Right atrium auricular region (tissue), 2 donors: ENCODE measurements at regions not wholly inside any gene's neighbourhood (a gene's known extent, or its start where the extent isn't known, plus 50 kb on each side); places are given as distances from the start of the nearest gene placed in this dataset.

Experiments
- DNase-seq: peaks from one replicate; pipeline ENCODE4 v3.0.0-alpha.2; 2019; ENCODE audit warnings: low spot score
- H3K27ac ChIP-seq, 2 donors: fragments of 200-600 bp; sonication (generic); 1 replicate in 1 of 2; 2 replicates in 1 of 2; pipeline ENCODE4 v1.5.1; 2016 to 2019
- H3K27me3 ChIP-seq, 2 donors: fragments of 200-600 bp; sonication (generic); one replicate each; pipeline versions ENCODE4 v1.5.1 to v1.6.0; 2017 to 2019
- H3K36me3 ChIP-seq: fragments of 200-600 bp; sonication (generic); one replicate; pipeline ENCODE4 v1.5.1; 2016
- H3K4me1 ChIP-seq, 2 donors: fragments of 200-600 bp; sonication (generic); one replicate each; pipeline versions ENCODE4 v1.5.1 to v1.6.0; 2017 to 2019
- H3K4me3 ChIP-seq, 2 donors: fragments of 200-600 bp; sonication (generic); 1 replicate in 1 of 2; 2 replicates in 1 of 2; pipeline ENCODE4 v1.5.1; 2017 to 2019; ENCODE audit warnings: mild to moderate bottlenecking in 1 of 2, moderate library complexity in 1 of 2
- H3K9me3 ChIP-seq, 2 donors: fragments of 200-600 bp; sonication (generic); one replicate each; pipeline ENCODE4 v1.5.1; 2019
- CTCF ChIP-seq, 2 donors: fragments of 200-600 bp; sonication (generic); IDR thresholded peaks; one replicate each; pipeline ENCODE4 v1.5.1; 2019; ENCODE audit warnings: antibody characterized with exemption in 2 of 2

DNA sequence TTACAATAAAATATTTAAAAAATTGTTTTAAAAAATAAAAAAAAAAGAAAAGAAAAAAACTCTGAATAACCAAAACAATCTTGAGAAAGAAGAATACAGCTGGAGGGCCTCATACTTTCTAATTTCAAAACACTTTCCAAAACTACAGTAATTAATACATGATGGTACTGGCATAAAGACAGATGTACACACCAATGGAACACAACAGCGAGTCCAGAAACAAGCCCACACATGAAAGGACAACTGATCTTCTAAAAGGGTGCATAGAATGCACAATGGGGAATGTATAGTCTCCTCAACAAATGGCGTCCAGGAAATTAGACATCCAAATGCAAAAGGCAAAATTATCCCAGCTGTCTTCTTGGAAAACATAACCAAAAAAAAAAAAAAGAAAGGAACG lies 99.6 kb downstream of the LURAP1L start:
- Histone ChIP-seq H3K9me3 (no peaks in the 10 kb centered on the region), H3K27ac (no peak overlapping the region), H3K4me1 (no peaks in the 10 kb centered on the region), H3K36me3 (no peaks in the 10 kb centered on the region), H3K27me3 (no peaks in the 10 kb centered on the region), H3K4me3 (no peak overlapping the region)
- no peak for DNase-seq
- TF ChIP-seq CTCF (IDR thresholded peaks at IDR 0.05): no peak

GRCh38 chr9:12875191-12875590 lies 100.4 kb downstream of the LURAP1L start:
- Histone ChIP-seq H3K4me1 (no peaks in the 10 kb centered on the region), H3K27me3 (no peaks in the 10 kb centered on the region), H3K27ac (no peak overlapping the region), H3K36me3 (no peaks in the 10 kb centered on the region), H3K9me3 (no peaks in the 10 kb centered on the region), H3K4me3 (no peak overlapping the region)
- TF ChIP-seq CTCF (IDR thresholded peaks at IDR 0.05): no peak
- no peak for DNase-seq

DNA sequence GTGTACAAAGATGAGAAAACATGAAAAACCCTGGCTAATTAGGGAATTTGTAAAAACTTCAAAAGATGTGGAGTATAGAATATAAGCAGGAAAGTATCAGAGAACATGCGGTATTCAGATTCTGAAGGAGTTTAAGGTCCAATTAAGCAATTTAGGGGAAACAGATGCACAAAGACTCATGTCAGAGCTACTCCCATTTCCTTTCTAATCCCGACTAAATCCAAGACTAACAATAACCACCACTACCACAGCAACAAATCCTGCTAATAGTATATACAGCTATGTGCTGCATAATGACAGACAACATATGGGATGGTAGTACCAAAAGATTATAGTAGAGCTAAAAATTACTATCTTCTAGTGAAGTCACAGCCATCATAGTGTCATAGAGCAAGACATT lies 102.1 kb downstream of the LURAP1L start:
- no peaks in the 10 kb centered on the region for H3K27me3 ChIP-seq
- no peaks in the 10 kb centered on the region for H3K9me3 ChIP-seq
- H3K36me3 ChIP-seq: no peaks in the 10 kb centered on the region
- H3K4me1 ChIP-seq: no peaks in the 10 kb centered on the region
- no peak for DNase-seq
- no peak overlapping the region for H3K27ac ChIP-seq
- no peak overlapping the region for H3K4me3 ChIP-seq
- no peak for TF ChIP-seq CTCF (IDR thresholded peaks at IDR 0.05)

DNA sequence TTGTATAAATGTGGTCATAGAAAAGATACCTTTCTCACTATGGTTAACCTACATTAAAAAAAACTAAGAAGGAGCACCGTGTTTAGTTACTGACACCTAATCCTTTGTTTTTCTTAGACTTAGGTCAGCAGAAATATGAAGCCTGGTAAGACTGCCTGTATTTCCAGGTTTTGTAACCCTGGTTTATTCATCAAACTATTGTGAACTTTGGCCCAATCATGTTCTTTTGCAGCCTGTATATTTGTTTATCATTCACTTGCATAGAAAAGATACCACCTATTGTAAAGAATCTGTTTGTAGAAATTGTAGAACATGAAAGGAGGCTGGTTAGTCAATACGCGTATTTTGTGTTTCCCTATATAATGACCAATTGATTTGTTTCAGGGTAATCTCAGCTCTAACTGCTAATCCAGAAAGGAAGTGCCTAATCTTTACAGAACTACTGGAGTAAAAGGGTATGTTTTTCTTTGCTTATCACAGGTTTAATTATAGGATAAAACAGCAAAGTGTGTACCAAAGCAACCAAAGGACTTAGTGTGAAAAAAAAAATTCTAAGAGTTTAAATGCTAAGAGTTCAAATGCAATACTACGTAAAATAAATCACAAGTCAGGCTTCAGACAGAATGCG lies 103.6 kb downstream of the LURAP1L start:
- no peak overlapping the region for H3K27ac ChIP-seq
- H3K4me1 ChIP-seq: no peaks in the 10 kb centered on the region
- H3K36me3 ChIP-seq: no peaks in the 10 kb centered on the region
- no peak overlapping the region for H3K4me3 ChIP-seq
- no peaks in the 10 kb centered on the region for H3K9me3 ChIP-seq
- DNase-seq: no peak
- H3K27me3 ChIP-seq: no peaks in the 10 kb centered on the region
- TF ChIP-seq CTCF (IDR thresholded peaks at IDR 0.05): no peak

- Histone ChIP-seq H3K4me3 (no peak overlapping the region), H3K27me3 (no peaks in the 10 kb centered on the region), H3K36me3 (no peaks in the 10 kb centered on the region), H3K9me3 (no peaks in the 10 kb centered on the region), H3K27ac (no peak overlapping the region), H3K4me1 (no peaks in the 10 kb centered on the region)
- DNase-seq: no peak
- no peak for TF ChIP-seq CTCF (IDR thresholded peaks at IDR 0.05)
These were observed 105.1 kb downstream of the LURAP1L start for GRCh38 chr9:12879961-12880360.

GRCh38 chr9:12880406-12881015 lies 105.7 kb downstream of the LURAP1L start:
- H3K36me3 ChIP-seq: no peaks in the 10 kb centered on the region
- no peak overlapping the region for H3K4me3 ChIP-seq
- DNase-seq: no peak
- no peak overlapping the region for H3K27ac ChIP-seq
- no peaks in the 10 kb centered on the region for H3K27me3 ChIP-seq
- no peaks in the 10 kb centered on the region for H3K9me3 ChIP-seq
- no peaks in the 10 kb centered on the region for H3K4me1 ChIP-seq
- no peak for TF ChIP-seq CTCF (IDR thresholded peaks at IDR 0.05)
